Loucy (cell line): ENCODE measurements at regions not wholly inside any gene's neighbourhood (a gene's known extent, or its start where the extent isn't known, plus 50 kb on each side); places are given as distances from the start of the nearest gene placed in this dataset.

ENCODE experiments used
- CTCF ChIP-seq: fragments of 200-600 bp; sonication (generic); conservative IDR thresholded peaks from 2 replicates; pipeline ENCODE4 v1.5.1; 2014; ENCODE audit warnings: mild to moderate bottlenecking, antibody characterized with exemption, low read length
- EZH2phosphoT487 ChIP-seq: fragments of 200-600 bp; IDR thresholded peaks from 2 replicates; pipeline ENCODE4 v1.6.1; 2018; ENCODE audit warnings: antibody characterized with exemption, mild to moderate bottlenecking, moderate library complexity, borderline replicate concordance

GRCh38 chr18:70705831-70706416 lies 417.1 kb downstream of the SOCS6 start:
- TF ChIP-seq CTCF = no peak
- TF ChIP-seq EZH2phosphoT487 = no peak
